ENCODE measurements at regions not wholly inside any gene's neighbourhood (a gene's known extent, or its start where the extent isn't known, plus 50 kb on each side); places are given as distances from the start of the nearest gene placed in this dataset.
A peak's percentile ranks its signal among the peaks of the same experiment; 100 is the strongest.

DNA sequence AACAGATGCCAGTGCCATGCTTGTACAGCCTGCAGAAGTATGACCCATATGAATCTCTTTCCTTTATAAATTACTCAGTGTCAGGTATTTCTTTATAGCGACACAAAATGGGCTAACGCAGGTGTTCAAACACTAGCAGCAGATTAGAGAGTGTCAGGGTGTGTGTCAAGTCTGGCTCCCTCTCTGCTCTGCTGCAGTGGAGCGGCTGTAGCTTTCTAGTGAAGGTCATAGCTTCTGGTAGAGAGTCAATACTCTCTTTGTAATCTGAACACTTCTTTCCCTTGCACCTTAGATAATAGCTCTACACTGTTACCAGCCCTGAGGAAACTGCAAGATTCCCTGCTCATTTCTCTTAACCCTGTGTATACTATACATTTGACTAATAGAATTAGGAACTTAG, 483.2 kb upstream of the TGFBR2 start:
- no peak for DNase-seq

GRCh38 chr3:30123755-30124154, 482.6 kb upstream of the TGFBR2 start:
- DNase-seq: no peak

- DNase-seq: peak; percentile 84
These were observed 481.7 kb upstream of the TGFBR2 start for GRCh38 chr3:30124435-30125370.

GRCh38 chr3:30129765-30130164, 476.6 kb upstream of the TGFBR2 start:
- no peak for DNase-seq

GRCh38 chr3:30130391-30130790, 476.0 kb upstream of the TGFBR2 start:
- DNase-seq: no peak

DNA sequence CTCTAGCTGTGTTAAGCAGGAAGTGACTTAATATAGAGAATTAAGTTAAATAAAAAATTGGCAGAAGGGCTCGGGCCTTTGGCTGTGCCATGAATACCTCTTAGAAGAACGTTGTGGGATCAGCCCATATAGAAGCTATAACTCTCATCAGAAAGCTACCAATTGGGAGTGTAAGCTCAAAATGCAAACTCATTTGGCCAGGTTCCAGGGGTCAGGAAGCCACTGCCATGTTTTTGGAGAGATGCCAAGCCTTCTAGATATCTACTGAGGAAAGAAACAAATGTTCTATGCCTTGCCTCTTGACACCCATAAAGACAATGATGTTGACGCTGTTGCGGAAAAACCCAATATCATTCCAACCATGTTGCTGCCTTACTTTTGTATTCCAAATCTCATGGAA, 475.2 kb upstream of the TGFBR2 start:
- no peak for DNase-seq

DNA sequence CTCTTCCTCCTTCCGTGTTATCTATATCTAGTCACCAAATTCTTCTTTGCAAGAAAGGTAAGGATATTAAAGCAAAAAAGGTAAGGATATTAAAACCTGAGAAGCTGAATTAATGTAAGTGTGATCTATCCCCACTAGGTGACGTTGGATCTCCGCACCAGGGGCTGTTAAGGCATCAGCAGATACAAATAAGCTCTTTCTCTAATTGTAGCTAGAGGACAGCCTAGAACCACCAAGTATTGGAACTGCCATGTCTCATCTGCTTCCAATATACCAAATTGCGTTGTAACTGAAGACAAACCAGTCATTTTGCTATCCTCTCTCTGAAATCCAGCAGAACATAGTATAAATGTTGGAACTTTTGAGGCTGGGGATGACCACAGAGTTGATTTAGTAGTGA, 471.2 kb upstream of the TGFBR2 start:
- DNase-seq: no peak

GRCh38 chr3:30139283-30139682, 467.1 kb upstream of the TGFBR2 start:
- no peak for DNase-seq

DNA sequence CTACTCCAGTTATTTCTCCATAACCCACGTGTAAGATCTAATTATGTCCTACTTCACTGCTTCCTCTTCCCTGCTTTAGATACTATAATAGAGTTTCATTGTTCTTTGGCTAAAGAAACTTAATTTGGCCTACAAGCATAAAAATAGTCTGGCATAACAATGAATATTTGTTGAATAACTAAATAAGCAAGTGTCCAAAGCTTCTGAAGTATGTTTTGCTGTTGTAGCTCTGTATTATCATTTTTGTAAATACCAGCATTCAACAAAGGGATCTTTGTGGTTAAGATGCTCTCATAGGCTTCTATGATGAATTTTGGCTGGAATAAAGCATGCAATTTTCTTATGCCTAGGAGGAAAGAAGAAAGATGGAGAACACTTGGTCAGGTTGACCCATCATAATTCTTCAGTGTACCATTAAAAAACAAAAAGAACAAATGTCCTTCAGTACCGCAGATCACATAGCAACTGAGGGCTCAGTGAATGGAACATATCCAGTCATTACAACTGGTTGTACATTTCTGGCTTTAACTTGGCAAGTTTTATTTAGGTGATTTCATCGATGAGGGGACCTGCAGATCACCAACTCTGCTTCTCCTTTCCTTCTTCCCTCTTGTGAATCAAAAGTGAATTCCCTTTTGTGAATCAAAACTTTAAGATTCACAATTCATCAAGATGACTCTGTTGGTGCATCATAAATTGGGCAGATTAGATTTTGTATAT, 465.9 kb upstream of the TGFBR2 start:
- no peak for DNase-seq

DNA sequence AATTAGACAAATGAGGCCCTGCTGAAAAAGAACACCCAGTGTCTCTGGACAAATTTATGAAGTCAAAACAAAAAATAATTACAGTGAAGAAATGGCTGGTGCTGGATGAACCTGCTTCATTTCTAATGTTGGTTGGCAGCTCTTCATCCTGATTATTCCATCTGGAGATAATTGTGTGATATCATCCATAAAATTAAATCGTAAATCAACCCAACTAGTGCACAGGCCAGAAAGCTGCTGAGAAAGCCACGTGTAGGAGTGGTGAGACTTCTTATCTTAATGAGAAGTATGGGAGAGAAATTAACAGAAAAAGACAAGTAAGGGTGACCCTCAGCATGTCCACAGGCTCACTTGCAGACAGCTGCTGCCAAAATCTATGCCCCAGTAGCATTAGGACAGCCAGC, 465.2 kb upstream of the TGFBR2 start:
- no peak for DNase-seq

DNA sequence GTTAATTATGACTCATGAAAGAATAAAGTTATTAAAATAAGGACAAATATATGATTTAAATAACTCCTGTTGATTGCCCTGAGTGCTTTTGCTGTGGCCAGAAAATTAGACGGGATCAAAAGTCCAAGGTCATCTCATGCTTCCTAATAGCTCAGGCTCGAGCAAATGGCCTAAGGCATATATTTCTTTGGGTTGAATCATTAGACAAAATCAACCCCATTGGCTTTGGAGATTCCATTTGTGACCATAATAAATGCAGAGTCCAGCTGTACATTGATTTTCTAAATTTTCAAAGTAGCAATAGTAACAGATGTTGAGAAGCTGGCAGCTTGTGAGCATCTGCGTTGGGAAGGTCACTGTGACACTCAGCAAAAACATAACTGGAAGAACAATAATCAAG, 464.5 kb upstream of the TGFBR2 start:
- DNase-seq: no peak

DNA sequence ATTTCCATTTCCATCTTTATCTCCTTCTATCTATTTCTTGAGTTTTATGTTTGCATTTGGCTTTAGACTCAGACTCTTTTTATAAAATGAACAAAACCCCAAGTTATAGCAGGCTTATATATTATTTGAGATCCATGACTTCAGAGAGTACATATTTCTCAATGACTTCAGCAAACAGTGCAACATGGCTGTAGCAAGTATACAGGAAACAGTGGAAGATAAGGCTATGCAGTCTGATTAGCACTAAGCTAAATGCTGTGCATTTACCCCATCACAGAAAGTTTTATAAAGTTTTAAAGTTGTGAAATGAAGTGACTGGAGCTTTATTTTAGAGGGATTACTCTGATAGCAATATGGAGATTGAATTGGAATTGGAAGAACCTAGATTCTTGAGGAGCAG, 463.5 kb upstream of the TGFBR2 start:
- DNase-seq: no peak

GRCh38 chr3:30145281-30145680, 461.1 kb upstream of the TGFBR2 start:
- no peak for DNase-seq

DNA sequence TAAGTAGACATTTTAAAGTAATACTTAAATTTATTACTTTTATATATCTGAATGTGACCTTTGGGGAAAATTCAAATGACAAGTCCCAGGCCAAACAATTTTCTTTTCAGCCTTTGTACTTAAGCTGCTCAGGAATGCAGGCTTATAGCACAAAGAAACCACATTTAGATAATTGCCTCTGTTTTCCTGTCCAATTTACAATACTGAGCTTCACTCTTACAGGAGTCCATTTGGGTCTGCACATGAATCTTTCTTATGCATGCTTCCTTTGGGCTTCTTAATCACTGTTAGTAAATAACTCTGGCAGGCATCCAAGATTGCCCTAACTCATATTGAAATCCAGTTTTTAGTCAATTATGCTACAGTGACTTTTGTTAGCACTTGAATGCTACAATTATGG, 459.4 kb upstream of the TGFBR2 start:
- no peak for DNase-seq

- no peak for DNase-seq
These were observed 451.5 kb upstream of the TGFBR2 start for GRCh38 chr3:30154853-30155252.

DNA sequence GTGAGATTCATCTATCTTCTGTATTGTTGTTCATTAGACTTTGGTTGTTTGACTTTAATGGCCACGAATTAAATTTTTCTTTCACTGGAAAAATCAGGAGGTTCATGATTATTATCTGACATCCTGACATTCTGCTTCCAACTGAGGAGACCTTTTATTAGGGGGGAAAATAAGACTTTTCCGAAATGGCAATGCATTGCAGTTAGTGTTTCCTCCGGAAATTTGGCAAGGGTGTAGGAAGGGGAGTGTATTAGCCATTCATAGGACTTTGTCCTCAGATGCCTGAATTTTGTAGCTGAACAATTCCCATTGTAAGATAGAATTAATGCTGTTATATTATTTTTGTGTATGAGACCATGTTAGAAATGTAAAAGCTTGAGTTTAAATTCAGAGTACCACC, 450.6 kb upstream of the TGFBR2 start:
- DNase-seq: no peak

GRCh38 chr3:30156586-30157498, 449.6 kb upstream of the TGFBR2 start:
- no peak for DNase-seq

DNA sequence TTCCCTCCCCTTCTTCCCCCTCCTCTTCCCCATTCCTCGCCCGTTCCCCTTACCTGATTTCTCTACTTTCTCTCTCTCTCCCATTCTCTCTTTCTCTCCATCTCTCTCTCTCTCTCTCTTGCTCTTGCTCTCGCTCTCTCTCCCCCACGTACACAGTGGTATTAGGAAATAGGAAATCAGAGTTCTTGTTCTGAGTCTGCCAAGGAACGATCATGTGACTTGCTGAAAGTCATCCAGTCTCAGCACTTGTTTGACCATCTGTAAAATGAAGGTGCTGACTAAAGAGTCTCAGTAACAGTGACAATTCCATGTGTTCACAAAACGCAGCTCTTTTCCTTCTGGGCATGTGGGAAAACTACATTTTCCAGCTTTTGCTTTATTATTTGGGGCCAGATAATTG, 445.0 kb upstream of the TGFBR2 start:
- no peak for DNase-seq

- DNase-seq: no peak
These were observed 443.8 kb upstream of the TGFBR2 start for GRCh38 chr3:30162579-30162978.

GRCh38 chr3:30166535-30166934, 439.9 kb upstream of the TGFBR2 start:
- no peak for DNase-seq

DNA sequence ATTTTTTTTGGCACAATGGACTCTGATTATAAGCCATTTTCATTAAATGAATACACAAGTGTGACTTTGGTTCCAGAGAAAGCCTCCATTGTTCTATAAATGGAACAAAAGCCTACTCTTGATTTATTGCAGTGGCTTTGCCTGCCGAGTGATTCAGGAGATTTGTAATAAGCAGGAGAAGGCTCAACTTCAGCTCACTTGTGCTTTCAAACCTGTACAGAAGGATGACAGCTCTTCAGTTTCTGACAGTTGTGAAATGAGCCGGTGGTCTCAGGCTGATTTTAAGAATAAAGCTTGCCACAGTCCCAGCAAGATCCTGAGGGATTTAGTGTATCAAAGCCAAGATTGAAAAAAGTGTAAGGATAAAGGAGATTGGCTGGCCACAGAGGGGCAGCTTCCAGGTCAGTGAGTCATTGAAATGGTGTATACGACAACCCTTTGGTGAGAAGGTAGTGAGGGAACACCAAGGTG, 438.8 kb upstream of the TGFBR2 start:
- DNase-seq: no peak

DNA sequence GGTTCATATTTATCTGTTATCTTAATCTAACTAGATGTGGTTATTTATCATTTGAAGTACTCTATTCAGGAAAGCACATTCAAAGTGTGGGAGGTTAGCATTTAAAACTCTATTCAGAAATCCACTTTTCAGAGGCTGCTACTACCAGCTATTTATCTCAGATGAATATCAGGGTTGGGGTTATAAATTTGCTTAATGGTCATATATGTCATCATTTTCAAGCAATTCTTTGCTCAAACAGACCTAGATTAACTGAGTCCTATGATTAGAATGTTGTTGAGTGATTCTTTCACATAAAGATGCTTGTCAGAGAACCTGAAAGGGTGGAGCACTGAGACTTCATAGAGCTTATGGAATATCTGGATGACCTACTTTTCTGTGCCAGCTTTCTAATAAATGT, 436.9 kb upstream of the TGFBR2 start:
- no peak for DNase-seq

Measured in DMS79 treated with DMSO at 0.1 percent for 48 hours (cell line).